Hypothalamus (tissue), 51 donors: ENCODE measurements at regions not wholly inside any gene's neighbourhood (a gene's known extent, or its start where the extent isn't known, plus 50 kb on each side); places are given as distances from the start of the nearest gene placed in this dataset.

Experiments used
- DNase-seq, 51 donors: peaks; one replicate each; lab custom pipeline; 2025; lab: John Stamatoyannopoulos, UW

DNA sequence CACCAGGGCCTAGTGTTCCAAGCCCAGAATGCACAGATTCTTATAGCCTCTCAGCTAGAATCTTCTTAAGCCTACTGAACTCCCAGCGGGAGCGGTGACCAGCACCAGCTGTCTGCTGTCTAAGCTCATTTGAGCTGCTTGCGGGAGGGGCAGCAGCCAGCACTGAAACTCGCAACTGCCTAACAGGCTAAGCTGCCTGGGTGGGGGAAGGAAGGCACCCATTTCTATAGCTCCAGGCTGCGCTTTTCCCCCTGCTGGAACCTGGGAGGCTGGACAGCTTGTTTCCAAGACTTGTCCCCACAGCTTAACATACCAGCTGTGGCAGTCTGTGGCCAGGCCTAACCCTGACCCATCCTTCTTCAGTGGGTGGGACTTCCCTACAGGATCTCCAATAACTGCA is 512.9 kb downstream of the EFNA5 start:
- DNase-seq: peak in 1 of 51 donors; percentile 1

DNA sequence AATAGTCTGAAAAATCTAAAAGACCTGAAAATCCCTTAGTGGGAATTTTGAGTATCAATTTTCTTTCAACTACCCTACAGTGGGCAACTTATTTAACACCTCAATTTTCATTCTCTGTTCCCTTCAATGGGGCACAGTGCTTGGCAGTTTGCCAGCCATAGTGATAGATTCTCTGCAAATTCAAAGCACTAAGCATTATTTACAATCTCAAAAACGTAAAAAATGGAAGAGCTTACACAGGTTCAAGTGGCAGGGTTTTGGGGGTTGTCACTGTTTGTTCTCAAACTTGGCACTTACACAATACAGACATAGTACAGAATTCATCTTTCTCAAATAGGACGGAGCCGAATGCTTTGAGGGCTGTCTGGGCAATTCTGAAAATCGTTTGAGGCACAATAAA is 515.0 kb downstream of the EFNA5 start:
- no peak for DNase-seq

DNA sequence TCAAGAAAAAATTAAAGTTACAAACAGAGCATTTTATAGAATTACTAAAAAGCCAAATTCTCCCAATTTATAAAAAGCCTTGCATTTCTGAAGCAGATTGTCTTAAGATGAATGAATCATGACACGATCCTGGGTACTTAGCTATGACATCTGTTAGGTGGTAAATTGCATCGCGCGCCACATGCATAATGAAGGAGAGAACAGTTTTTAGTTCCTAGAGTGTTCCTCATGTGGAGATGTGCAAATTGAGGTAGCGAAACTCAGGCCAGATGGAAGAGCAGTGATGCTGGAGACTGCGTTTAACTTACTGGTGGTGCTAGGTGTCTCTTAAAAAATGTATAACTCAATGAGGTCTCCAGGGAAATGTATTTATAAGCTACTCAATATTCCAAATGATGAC is 516.1 kb downstream of the EFNA5 start:
- peak in 1 of 51 donors; percentile 35 for DNase-seq

DNA sequence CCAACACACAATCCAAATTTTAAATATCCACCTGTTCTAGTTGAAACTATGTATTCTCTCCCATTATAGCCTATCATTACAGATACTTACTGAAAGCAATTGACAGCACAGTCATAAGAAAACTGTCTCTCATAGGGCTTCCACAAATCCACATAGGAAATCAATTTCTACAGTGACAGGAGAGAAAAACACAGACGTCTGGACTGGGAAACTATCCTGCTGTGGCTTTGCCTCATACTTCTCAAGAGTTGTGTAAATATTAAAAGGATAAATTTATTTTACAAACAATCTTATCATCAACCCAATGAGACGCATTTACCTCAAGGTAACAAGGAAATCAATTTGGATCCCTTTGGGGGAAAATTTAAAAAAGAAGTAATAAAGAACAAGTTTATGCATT is 517.5 kb downstream of the EFNA5 start:
- DNase-seq: no peak

DNA sequence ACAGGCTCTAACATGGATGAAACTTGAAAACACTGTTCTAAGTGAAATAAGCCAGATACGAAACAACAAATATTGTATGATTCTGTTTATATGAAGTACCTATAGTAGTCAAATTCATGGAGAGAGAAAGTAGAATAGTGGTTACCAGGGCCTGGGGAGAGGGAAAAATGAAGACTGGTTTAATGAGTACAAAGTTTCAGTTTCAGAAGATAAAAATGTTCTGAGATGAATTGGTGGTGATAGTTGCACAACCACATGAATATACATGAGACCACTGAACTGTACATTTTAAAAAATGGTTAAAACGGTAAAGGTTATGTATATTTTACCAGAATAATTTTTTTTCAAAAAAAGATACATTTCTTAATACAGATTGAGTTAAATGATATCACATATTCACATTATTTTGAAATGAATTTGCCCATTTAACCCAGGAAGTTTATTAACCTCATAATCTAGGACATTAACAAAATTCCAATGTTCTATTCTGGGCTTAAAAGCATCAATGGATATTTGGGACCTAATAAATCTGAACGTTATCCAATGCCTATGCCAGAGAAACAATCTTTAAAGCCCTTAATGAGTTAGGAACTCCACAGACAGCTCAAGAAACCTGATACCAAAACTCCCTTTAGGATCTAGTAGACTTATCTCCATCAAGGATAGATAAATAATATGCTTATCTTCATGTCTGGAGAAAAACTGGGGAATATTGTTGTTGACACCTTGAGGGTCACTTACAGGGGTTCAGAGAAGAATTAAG is 521.3 kb downstream of the EFNA5 start:
- DNase-seq: no peak

DNA sequence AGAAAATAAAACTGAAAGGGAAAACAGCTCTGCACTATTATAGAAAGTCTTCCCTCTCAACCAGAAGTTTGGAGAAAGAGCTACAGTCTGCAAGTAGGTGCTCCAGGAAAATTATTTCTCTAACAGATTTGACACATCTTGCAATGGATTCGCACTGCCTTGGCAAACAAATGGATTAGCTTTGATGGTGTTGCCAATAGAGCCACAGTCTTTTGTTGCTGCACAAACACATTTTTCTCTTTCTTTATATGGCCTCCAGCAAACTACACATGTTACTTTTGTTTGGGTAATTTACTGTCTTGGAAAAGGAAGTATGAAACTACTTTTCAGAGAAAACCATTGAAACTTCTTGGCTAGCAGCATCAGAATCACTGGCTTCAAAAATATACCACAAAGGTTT is 523.1 kb downstream of the EFNA5 start:
- DNase-seq: no peak

DNA sequence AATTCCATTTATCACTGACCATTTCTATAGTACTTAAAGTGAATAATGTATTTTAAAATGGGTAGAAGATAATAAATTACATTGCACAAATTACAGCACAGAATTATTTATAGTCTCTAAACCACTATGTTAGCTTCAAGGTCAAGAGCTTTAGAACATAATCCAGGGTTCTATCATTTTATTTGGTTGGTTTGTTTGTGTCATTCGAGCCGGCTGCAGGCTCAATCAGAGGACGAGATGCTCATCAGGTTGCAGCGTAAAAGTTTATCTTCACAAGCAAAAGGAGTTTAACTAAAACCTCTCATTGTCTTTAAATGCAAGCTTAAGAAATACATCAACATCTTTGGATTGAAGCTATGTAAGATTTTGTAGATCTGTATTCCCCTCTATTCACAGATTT is 523.8 kb downstream of the EFNA5 start:
- no peak for DNase-seq

DNA sequence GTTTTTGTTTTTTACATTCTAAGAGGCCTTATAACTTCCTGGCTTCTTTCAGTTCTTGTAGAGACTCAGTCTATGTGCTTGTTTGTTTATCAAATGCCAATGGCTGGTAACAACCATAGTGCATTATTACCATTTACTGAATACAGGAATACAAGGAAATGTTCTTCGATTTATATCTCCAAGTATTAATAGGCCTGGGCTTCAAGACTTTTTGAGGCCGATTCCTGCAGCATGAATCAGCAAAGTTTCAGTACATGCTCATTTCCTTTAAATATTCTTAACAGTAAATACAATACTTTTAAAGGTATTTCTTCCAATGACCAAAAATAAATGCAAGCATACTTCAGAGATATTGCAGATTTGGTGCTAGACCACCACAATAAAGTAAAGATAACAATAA is 535.3 kb downstream of the EFNA5 start:
- no peak for DNase-seq

DNA sequence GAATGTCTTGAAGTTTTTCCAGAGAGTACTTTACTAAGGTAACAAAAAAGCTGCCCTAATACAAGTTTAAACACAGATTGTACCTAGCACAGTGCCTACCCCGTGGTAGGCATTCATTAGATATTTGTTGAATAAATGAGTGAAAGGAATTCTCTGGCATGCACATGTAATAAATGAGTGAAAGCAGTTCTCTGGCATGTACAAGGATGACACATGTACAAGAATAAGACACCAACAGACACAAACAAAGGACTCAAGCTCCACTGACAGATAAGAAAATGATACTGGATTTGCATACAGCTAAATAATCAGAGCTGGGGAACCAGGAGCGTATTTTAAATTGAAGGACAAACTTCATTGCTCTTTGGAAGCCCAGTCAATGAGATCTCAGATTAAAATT is 535.8 kb downstream of the EFNA5 start:
- DNase-seq: no peak

DNA sequence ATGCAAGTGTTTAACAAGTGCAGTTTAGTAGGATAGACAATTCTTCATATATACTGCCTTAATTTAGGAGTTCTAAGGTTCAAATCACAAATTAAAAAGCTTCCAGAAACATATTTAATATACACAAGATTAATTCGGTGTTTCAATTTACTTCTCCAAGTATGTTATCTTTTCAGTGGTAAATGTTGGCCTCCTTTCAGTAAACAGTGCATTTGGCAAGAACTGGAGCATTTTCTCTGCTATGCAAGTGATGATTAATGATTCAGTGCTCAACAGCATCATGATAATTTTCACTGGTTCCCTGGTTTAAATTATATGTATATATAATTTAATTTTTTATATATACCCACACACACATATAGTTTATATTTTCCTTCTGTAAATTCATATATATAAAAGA is 541.7 kb downstream of the EFNA5 start:
- DNase-seq: no peak

DNA sequence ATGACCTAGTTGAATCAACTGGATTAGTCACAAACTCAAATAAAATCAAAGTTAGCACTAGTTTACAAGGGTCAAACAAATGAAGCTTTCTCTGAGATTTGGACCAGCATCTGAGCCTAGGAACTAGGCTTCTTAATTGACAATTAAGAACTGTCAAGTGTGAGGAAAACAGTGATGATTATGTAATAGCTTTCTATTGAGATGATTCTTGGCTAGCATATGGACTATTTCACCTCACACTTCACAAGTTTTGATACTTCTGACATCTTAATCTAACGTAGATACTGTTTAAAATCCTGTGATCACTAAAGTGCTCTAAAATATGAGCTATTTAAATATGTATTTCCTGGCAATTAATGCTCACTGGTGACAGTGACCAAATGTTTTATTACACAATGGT is 542.9 kb downstream of the EFNA5 start:
- no peak for DNase-seq

DNA sequence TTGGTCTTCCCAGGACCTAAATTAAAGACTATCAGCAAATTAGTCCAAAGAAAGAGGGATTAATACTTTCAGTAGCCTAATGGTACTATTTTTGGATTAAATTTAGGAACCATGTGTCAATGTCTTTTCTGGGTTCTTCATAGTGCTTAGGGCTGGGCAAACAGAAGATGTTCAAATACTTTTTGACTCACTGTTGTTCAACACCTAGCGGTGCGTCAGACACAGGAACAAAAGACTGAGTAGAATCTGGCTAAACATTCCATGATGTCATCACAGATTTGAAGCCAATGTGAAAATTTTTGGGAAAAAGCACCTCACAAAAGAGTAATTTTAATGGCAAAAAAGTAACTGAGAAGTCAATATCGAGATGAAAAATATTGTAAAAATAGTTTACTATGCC is 544.4 kb downstream of the EFNA5 start:
- no peak for DNase-seq

DNA sequence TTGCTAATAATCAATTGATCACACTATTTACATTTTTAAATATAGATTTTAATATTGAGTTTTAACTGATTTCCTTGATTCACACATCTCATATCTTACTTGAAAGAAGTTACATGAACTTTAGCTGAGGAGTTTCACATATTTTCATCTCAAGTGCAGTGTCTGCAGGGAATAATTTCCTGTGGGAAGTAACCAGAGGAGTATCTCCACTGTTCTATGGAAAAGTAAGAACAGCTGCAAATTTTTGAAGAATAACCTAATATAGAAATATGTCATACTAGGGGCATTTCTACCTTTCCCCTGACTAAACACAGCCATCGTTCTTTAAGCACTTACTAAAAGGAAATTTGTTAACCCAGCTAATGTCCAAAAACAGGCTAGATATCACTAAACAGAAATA is 546.4 kb downstream of the EFNA5 start:
- no peak for DNase-seq

DNA sequence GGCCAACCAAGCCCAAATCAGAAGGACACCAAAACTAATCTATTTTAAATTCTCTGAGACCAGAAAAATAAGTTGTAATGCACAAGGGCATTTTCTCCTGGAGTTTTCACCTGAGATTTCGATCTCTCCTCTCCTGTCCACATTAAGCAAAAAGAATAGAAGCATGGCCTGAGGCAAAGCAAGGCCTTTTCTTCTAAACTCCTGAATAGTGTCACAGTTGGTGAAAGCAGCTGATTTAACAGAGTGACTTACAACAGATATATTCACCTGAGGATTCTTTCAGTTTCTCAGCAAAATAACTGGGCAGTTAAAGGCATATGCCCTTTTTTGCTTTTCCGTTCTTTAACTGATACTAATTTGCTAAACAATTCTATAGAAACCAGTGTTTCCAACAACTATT is 547.7 kb downstream of the EFNA5 start:
- no peak for DNase-seq

DNA sequence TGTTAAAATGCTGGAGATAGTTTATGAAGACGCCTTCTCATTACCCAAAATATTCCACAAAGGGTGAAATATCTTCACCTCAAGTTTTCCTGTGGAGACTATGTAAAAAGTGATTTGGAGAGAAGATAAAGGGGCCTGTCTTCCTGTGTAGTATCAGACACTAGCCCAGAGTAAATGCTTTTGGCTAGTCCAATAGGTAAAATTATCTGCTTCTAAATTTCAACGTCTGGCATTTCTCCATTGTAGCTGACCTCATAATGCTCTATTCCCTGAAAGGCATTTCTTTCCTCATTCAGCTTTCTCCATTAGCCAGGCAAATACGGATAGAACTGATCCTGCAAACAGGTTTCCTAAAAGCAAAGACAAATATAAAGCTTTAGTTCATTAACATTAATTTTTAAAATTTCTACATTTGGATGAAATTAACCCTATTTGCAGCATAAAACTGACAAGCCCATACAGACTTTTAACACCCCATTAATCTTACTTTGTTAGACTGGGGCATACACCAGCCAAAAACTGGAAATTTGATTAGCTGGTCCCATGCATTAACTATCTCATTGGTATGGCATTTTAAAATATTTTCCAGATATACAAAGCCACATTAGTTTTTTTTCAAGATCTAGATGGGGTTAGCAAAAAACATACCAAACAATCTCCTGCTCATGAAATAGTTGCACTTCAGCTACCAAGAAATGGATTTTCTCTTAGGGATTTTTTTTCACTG is 548.8 kb downstream of the EFNA5 start:
- no peak for DNase-seq

DNA sequence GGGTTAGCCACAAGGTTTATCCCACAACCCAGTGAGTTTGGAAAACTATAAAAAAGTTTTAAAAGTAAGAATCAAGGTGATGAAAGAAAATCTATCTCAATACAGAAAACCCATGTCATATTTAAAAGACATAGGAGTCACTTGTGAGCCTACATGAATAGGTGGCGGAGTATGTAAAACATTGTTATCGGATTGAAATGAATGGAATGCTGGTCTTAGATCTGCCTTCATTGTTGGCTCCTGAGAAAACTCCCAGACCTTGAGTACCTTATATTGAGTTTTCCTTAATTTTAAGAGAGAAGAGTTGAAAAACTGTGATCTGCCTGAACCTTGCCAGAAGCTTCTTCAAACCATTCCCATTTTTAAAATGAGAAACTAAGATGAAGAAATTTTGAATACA is 551.1 kb downstream of the EFNA5 start:
- no peak for DNase-seq

DNA sequence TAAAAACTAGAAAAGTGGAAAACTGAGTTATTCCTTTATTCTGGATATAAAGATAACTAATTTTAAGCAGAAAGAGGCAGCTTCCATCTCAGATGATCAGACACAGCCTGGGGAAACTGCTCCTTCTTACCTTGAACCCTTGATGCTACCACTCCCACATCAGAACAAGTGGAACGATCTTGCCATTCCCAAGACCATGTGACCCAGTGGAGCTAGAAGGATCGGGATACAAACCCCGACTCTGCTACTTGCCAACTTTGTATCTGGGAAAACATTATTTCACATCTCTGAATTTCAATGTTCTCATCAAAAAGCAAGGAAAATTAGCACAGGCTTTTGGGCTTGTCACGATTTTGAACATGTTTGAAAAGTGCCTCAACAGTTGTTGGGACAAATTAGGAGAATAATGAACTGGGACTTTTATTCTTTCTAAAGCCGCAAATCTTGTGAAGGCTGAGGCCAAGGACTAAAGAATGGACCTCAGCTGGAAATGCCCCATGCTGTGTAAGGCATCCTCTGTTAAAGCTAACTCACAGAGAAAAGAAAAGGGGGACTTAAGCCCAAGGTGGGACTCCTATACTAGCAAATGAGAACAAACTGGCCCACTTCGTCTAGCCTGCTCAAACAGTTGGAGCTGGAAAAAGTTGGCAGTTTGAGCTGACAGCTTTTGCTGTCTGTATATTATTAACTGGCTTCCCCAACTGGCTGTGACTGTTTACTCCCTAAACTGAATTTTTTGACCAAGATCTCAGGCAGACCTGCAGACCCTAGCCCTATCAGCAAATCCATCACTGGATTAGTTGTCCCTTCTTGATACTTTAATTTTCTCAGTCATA is 552.3 kb downstream of the EFNA5 start:
- no peak for DNase-seq

DNA sequence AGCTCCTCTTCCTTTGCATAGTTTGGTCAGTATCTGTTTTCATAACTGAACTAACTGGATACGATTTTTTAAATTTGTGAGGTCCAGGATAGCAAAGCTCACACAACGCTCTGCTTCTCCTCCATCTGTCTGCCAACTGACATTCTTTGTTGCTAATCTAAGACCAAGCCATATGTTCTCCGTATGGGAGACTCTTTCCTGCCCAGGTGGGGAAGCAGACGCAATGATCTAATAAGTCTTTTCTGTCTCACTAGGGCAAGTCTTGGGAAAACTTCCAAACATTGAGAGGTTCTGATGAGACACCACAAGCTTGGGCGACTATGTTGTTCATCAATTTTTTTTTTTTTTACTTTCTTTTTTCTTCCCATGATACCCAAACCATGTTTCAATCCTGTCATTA is 558.5 kb downstream of the EFNA5 start:
- DNase-seq: no peak

DNA sequence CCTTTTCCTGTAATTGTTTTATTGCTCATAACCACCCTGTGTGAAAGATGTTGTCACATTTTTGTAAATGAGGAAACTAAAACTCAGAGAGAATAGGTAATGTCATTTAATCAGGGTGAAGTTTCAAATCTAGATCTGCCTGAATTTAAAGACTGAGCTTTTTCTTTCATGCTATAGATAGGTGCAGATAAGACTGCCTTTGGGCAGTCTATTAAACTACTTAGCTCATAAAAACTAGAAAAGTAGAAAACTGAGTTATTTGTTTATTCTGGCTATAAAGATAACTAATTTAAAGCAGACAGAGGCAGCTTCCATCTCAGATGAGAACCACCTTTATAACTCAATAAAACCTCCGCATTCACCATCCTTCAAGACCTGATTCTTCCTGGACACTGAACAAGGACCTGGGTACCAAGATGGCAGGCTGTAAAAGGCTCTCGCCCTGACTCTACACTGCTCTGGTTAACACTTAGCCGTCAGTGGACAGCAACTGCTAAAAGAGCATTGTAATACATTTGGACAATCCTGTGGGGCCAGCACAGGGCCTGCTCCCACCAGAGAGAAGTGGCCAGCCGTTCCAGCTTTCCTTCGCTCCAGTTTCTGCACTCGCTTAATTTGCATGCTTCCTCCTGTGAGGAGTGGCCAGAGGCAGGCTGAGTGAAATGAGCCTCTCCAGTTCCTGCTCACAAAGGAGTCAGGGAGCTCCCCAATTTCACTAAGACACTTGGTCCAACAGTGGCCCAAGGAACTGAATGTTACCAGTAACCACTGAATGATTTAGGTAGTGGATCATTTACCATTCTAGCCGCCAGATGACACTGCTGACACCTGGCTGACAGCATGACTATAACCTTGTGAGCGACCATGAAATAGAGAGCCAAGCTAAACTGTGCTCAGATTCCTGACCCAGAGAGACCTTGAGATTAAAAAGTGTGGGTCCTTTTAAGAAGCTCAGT is 566.4 kb downstream of the EFNA5 start:
- no peak for DNase-seq

DNA sequence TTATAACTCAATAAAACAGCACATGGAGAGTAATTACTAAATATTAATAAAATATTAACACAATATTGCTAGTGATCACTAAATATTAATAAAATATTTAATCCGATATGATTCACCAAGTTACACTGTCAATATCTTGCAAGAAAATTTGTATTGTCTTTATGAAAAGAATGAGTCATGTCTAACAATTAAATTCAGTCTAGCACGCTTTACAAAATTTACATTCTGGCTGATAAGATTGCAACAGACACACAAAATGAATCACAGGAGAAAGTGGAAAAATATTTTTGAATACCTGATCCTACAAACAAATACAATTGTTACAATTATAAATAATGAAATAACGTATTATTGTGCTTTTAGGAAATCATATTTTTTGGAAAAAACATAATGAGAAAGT is 567.2 kb downstream of the EFNA5 start:
- DNase-seq: no peak
